ENCODE measurements at regions not wholly inside any gene's neighbourhood (a gene's known extent, or its start where the extent isn't known, plus 50 kb on each side); places are given as distances from the start of the nearest gene placed in this dataset.

- DNase-seq, result no peak
- no peak for TF ChIP-seq CTCF (IDR thresholded peaks at IDR 0.05; ENCODE audit: partially characterized antibody, unreplicated experiment)
- H3K27ac Mint-ChIP-seq (ENCODE audit: unreplicated experiment), result no peak overlapping the region
These were observed 231.6 kb downstream of the QKI start for GRCh38 chr6:163646133-163646532.

GRCh38 chr6:163645560-163645959 is 231.0 kb downstream of the QKI start:
- peaks cover 6% of the 10 kb centered on the region for H3K36me3 Mint-ChIP-seq (ENCODE audit: unreplicated experiment)
- H3K4me3 Mint-ChIP-seq (ENCODE audit: unreplicated experiment), result no peak overlapping the region
- H3K27me3 Mint-ChIP-seq (ENCODE audit: unreplicated experiment), result no peaks in the 10 kb centered on the region
- no peak for DNase-seq
- TF ChIP-seq CTCF (IDR thresholded peaks at IDR 0.05; ENCODE audit: partially characterized antibody, unreplicated experiment), result no peak
- H3K4me1 Mint-ChIP-seq (ENCODE audit: low read depth, unreplicated experiment), result no peaks in the 10 kb centered on the region
- no peaks in the 10 kb centered on the region for H3K9me3 Mint-ChIP-seq (ENCODE audit: unreplicated experiment)
- H3K27ac Mint-ChIP-seq (ENCODE audit: unreplicated experiment), result no peak overlapping the region

More at GRCh38 chr6:163646133-163646532, 231.6 kb downstream of the QKI start:
- no peaks in the 10 kb centered on the region for H3K9me3 Mint-ChIP-seq (ENCODE audit: unreplicated experiment)
- peaks cover 6% of the 10 kb centered on the region for H3K36me3 Mint-ChIP-seq (ENCODE audit: unreplicated experiment)
- H3K4me1 Mint-ChIP-seq (ENCODE audit: low read depth, unreplicated experiment), result no peaks in the 10 kb centered on the region
- H3K4me3 Mint-ChIP-seq (ENCODE audit: unreplicated experiment), result no peak overlapping the region
- no peaks in the 10 kb centered on the region for H3K27me3 Mint-ChIP-seq (ENCODE audit: unreplicated experiment)

- H3K4me3 Mint-ChIP-seq (ENCODE audit: unreplicated experiment), result no peak overlapping the region
- H3K27me3 Mint-ChIP-seq (ENCODE audit: unreplicated experiment), result no peaks in the 10 kb centered on the region
- no peak for DNase-seq
- H3K4me1 Mint-ChIP-seq (ENCODE audit: low read depth, unreplicated experiment), result no peaks in the 10 kb centered on the region
- H3K9me3 Mint-ChIP-seq (ENCODE audit: unreplicated experiment), result no peaks in the 10 kb centered on the region
- H3K36me3 Mint-ChIP-seq (ENCODE audit: unreplicated experiment), result peaks cover 6% of the 10 kb centered on the region
- H3K27ac Mint-ChIP-seq (ENCODE audit: unreplicated experiment), result no peak overlapping the region
- TF ChIP-seq CTCF (IDR thresholded peaks at IDR 0.05; ENCODE audit: partially characterized antibody, unreplicated experiment), result no peak
These were observed 229.3 kb downstream of the QKI start for GRCh38 chr6:163643866-163644265.

GRCh38 chr6:163641706-163642105 is 227.2 kb downstream of the QKI start:
- no peak for TF ChIP-seq CTCF (IDR thresholded peaks at IDR 0.05; ENCODE audit: partially characterized antibody, unreplicated experiment)
- Mint-ChIP-seq H3K36me3 (ENCODE audit: unreplicated experiment) (peaks cover 6% of the 10 kb centered on the region), H3K27me3 (ENCODE audit: unreplicated experiment) (no peaks in the 10 kb centered on the region), H3K4me3 (ENCODE audit: unreplicated experiment) (no peak overlapping the region), H3K4me1 (ENCODE audit: low read depth, unreplicated experiment) (no peaks in the 10 kb centered on the region), H3K9me3 (ENCODE audit: unreplicated experiment) (no peaks in the 10 kb centered on the region), H3K27ac (ENCODE audit: unreplicated experiment) (no peak overlapping the region)
- DNase-seq, result no peak

- no peak for DNase-seq
- no peaks in the 10 kb centered on the region for H3K27me3 Mint-ChIP-seq (ENCODE audit: unreplicated experiment)
- no peak for TF ChIP-seq CTCF (IDR thresholded peaks at IDR 0.05; ENCODE audit: partially characterized antibody, unreplicated experiment)
- no peak overlapping the region for H3K4me3 Mint-ChIP-seq (ENCODE audit: unreplicated experiment)
- H3K4me1 Mint-ChIP-seq (ENCODE audit: low read depth, unreplicated experiment), result peaks cover 10% of the 10 kb centered on the region
- H3K27ac Mint-ChIP-seq (ENCODE audit: unreplicated experiment), result no peak overlapping the region
- H3K36me3 Mint-ChIP-seq (ENCODE audit: unreplicated experiment), result no peaks in the 10 kb centered on the region
- no peaks in the 10 kb centered on the region for H3K9me3 Mint-ChIP-seq (ENCODE audit: unreplicated experiment)
These were observed 226.1 kb downstream of the QKI start for GRCh38 chr6:163640641-163641040.
